ENCODE measurements at regions not wholly inside any gene's neighbourhood (a gene's known extent, or its start where the extent isn't known, plus 50 kb on each side); places are given as distances from the start of the nearest gene placed in this dataset.

DNA sequence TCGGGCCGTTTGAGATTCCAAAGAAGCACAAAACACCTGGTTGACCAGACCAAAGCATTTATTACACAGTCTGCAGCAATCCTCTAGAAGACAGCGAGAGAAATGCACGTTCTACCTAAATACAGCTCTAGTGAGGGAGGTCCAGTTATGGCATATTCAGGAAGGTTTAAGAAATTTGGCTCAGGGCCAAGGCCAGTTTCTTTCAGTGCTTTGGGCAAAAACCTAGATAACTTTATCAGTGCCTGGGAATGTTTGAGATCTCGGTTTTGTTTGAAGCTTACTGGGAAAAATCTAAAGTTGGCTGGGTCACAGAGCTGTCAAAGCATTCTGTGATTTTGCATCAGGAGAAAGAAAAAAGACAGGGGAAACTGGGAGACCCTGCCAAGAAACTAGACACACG, 514.0 kb upstream of the TMPRSS15 start:
- DNase-seq (no peak), ATAC-seq (ENCODE audit: insufficient read depth, low read depth) (no peak)
- Histone ChIP-seq H4K20me1 (ENCODE audit: insufficient read depth, low read length) (no peaks in the 10 kb centered on the region), H3K36me3 (ENCODE audit: insufficient read depth, low read length) (no peaks in the 10 kb centered on the region), H3K9me3 (ENCODE audit: insufficient read depth, low read length, severe bottlenecking) (peaks cover 3% of the 10 kb centered on the region), H3K27me3 (ENCODE audit: insufficient read depth, low read length, poor library complexity) (no peaks in the 10 kb centered on the region), H3K4me2 (ENCODE audit: insufficient read depth, low read length) (no peak overlapping the region), H3K4me1 (ENCODE audit: insufficient read depth, low read length) (no peaks in the 10 kb centered on the region), H3K79me2 (ENCODE audit: insufficient read depth, low read length) (no peaks in the 10 kb centered on the region), H3K9ac (ENCODE audit: low read depth, low read length) (no peak overlapping the region), H3K4me3 (ENCODE audit: low read depth in 1 of 2, low read length in 2 of 2) (no peak overlapping the region), H3K27ac (ENCODE audit: low read length) (no peak overlapping the region), H2AFZ (ENCODE audit: low read depth, low read length) (no peak overlapping the region)
- TF ChIP-seq, protein P1, sequence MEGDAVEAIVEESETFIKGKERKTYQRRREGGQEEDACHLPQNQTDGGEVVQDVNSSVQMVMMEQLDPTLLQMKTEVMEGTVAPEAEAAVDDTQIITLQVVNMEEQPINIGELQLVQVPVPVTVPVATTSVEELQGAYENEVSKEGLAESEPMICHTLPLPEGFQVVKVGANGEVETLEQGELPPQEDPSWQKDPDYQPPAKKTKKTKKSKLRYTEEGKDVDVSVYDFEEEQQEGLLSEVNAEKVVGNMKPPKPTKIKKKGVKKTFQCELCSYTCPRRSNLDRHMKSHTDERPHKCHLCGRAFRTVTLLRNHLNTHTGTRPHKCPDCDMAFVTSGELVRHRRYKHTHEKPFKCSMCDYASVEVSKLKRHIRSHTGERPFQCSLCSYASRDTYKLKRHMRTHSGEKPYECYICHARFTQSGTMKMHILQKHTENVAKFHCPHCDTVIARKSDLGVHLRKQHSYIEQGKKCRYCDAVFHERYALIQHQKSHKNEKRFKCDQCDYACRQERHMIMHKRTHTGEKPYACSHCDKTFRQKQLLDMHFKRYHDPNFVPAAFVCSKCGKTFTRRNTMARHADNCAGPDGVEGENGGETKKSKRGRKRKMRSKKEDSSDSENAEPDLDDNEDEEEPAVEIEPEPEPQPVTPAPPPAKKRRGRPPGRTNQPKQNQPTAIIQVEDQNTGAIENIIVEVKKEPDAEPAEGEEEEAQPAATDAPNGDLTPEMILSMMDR (IDR thresholded peaks at IDR 0.05; ENCODE audit: borderline replicate concordance, extremely low read depth, low read length, poor library complexity, severe bottlenecking): no peak
- TF ChIP-seq EZH2 (IDR thresholded peaks at IDR 0.05; ENCODE audit: borderline replicate concordance, low read depth, low read length, severe bottlenecking): no peak

- no peak for TF ChIP-seq EZH2 (IDR thresholded peaks at IDR 0.05; ENCODE audit: borderline replicate concordance, low read depth, low read length, severe bottlenecking)
- TF ChIP-seq, protein P1 (IDR thresholded peaks at IDR 0.05; ENCODE audit: borderline replicate concordance, extremely low read depth, low read length, poor library complexity, severe bottlenecking): no peak
Observed at GRCh38 chr21:18931237-18931636, 527.7 kb upstream of the TMPRSS15 start.

GRCh38 chr21:18937337-18937736, 533.8 kb upstream of the TMPRSS15 start:
- no peak overlapping the region for H3K4me2 ChIP-seq (ENCODE audit: insufficient read depth, low read length)

More at GRCh38 chr21:18931237-18931636, 527.7 kb upstream of the TMPRSS15 start:
- Histone ChIP-seq H3K4me1 (ENCODE audit: insufficient read depth, low read length) (no peaks in the 10 kb centered on the region), H3K9ac (ENCODE audit: low read depth, low read length) (no peak overlapping the region), H3K9me3 (ENCODE audit: insufficient read depth, low read length, severe bottlenecking) (no peaks in the 10 kb centered on the region), H3K4me2 (ENCODE audit: insufficient read depth, low read length) (no peak overlapping the region), H3K4me3 (ENCODE audit: low read depth in 1 of 2, low read length in 2 of 2) (no peak overlapping the region), H3K36me3 (ENCODE audit: insufficient read depth, low read length) (no peaks in the 10 kb centered on the region), H3K79me2 (ENCODE audit: insufficient read depth, low read length) (no peaks in the 10 kb centered on the region), H3K27me3 (ENCODE audit: insufficient read depth, low read length, poor library complexity) (no peaks in the 10 kb centered on the region), H4K20me1 (ENCODE audit: insufficient read depth, low read length) (no peaks in the 10 kb centered on the region), H2AFZ (ENCODE audit: low read depth, low read length) (no peak overlapping the region), H3K27ac (ENCODE audit: low read length) (no peak overlapping the region)
- ATAC-seq (ENCODE audit: insufficient read depth, low read depth): no peak
- no peak for DNase-seq

More at GRCh38 chr21:18937337-18937736, 533.8 kb upstream of the TMPRSS15 start:
- H2AFZ ChIP-seq (ENCODE audit: low read depth, low read length): no peak overlapping the region
- TF ChIP-seq, protein P1 (IDR thresholded peaks at IDR 0.05; ENCODE audit: borderline replicate concordance, extremely low read depth, low read length, poor library complexity, severe bottlenecking): no peak
- no peak for TF ChIP-seq EZH2 (IDR thresholded peaks at IDR 0.05; ENCODE audit: borderline replicate concordance, low read depth, low read length, severe bottlenecking)
- no peaks in the 10 kb centered on the region for H3K4me1 ChIP-seq (ENCODE audit: insufficient read depth, low read length)
- DNase-seq: no peak
- no peak overlapping the region for H3K27ac ChIP-seq (ENCODE audit: low read length)
- no peaks in the 10 kb centered on the region for H3K27me3 ChIP-seq (ENCODE audit: insufficient read depth, low read length, poor library complexity)
- H3K9me3 ChIP-seq (ENCODE audit: insufficient read depth, low read length, severe bottlenecking): no peaks in the 10 kb centered on the region
- no peaks in the 10 kb centered on the region for H4K20me1 ChIP-seq (ENCODE audit: insufficient read depth, low read length)
- no peaks in the 10 kb centered on the region for H3K79me2 ChIP-seq (ENCODE audit: insufficient read depth, low read length)
- H3K9ac ChIP-seq (ENCODE audit: low read depth, low read length): no peak overlapping the region
- no peak overlapping the region for H3K4me3 ChIP-seq (ENCODE audit: low read depth in 1 of 2, low read length in 2 of 2)
- ATAC-seq (ENCODE audit: insufficient read depth, low read depth): no peak
- no peaks in the 10 kb centered on the region for H3K36me3 ChIP-seq (ENCODE audit: insufficient read depth, low read length)

All from DND-41 (cell line).